GM23338 (cell line): ENCODE measurements at regions not wholly inside any gene's neighbourhood (a gene's known extent, or its start where the extent isn't known, plus 50 kb on each side); places are given as distances from the start of the nearest gene placed in this dataset.

Experiments used
- ATAC-seq: fragments of 200-7000 bp; cut with Tn5 transposase; 3 replicates; pipeline ENCODE4 v1.9.1; 2020
- DNase-seq: peaks from one replicate; pipeline ENCODE4 v3.0.0-alpha.2; 2015; ENCODE audit warnings: low spot score
- H2AFZ ChIP-seq: fragments of 200-600 bp; sonication (generic); 2 replicates; pipeline ENCODE4 v1.8.0; 2016; ENCODE audit warnings: antibody characterized with exemption, mild to moderate bottlenecking, moderate library complexity
- H3F3A ChIP-seq: fragments of 200-600 bp; sonication (generic); replicated peaks from 2 replicates; pipeline ENCODE4 v1.8.0; 2017; ENCODE audit warnings: antibody characterized with exemption, mixed run types, low read depth
- H3K27ac ChIP-seq: fragments of 200-600 bp; sonication (generic); 2 replicates; pipeline ENCODE4 v1.6.1; 2016; ENCODE audit warnings: low read depth
- H3K27me3 ChIP-seq: fragments of 200-600 bp; sonication (generic); 2 replicates; pipeline ENCODE4 v1.8.0; 2016; ENCODE audit warnings: mild to moderate bottlenecking, mixed run types, moderate library complexity; ENCODE audit not compliant: insufficient read depth
- H3K36me3 ChIP-seq: fragments of 200-600 bp; sonication (generic); 2 replicates; pipeline ENCODE4 v1.8.0; 2016; ENCODE audit warnings: mild to moderate bottlenecking; ENCODE audit not compliant: insufficient read depth
- H3K4me1 ChIP-seq: fragments of 200-600 bp; sonication (generic); 2 replicates; pipeline ENCODE4 v1.8.0; 2016; ENCODE audit warnings: mild to moderate bottlenecking, moderate library complexity; ENCODE audit not compliant: insufficient read depth
- H3K4me2 ChIP-seq: fragments of 200-600 bp; sonication (generic); 2 replicates; pipeline ENCODE4 v1.7.1; 2017; ENCODE audit warnings: mixed run types
- H3K4me3 ChIP-seq: fragments of 200-600 bp; sonication (generic); 2 replicates; pipeline ENCODE4 v1.6.1; 2016; ENCODE audit warnings: mixed run types
- H3K79me2 ChIP-seq: fragments of 200-600 bp; sonication (generic); replicated peaks from 2 replicates; pipeline ENCODE4 v1.8.0; 2017; ENCODE audit warnings: mild to moderate bottlenecking; ENCODE audit not compliant: insufficient read depth
- H3K9me2 ChIP-seq: fragments of 200-600 bp; sonication (generic); 2 replicates; pipeline ENCODE4 v1.8.0; 2017; ENCODE audit not compliant: insufficient read depth
- H4K20me1 ChIP-seq: fragments of 200-600 bp; sonication (generic); replicated peaks from 2 replicates; pipeline ENCODE4 v1.8.0; 2017; ENCODE audit warnings: mild to moderate bottlenecking; ENCODE audit not compliant: insufficient read depth
- H3K27ac Mint-ChIP-seq: 2 replicates; pipeline ENCODE4 v1.8.0; 2020; ENCODE audit warnings: inconsistent platforms, mild to moderate bottlenecking, moderate library complexity, mixed read lengths
- H3K27me3 Mint-ChIP-seq: 3 replicates; pipeline ENCODE4 v1.8.0; 2022; ENCODE audit warnings: low read depth, mild to moderate bottlenecking, moderate library complexity, mixed read lengths, inconsistent platforms; ENCODE audit not compliant: insufficient read depth, poor library complexity
- H3K36me3 Mint-ChIP-seq: 3 replicates; pipeline ENCODE4 v1.8.0; 2021; ENCODE audit warnings: low read depth, mild to moderate bottlenecking, inconsistent platforms, moderate library complexity, mixed read lengths
- H3K4me1 Mint-ChIP-seq: 3 replicates; pipeline ENCODE4 v1.8.0; 2020; ENCODE audit warnings: mild to moderate bottlenecking, inconsistent platforms, mixed read lengths
- H3K4me3 Mint-ChIP-seq: 3 replicates; pipeline ENCODE4 v1.8.0; 2021; ENCODE audit warnings: moderate library complexity, mild to moderate bottlenecking, inconsistent platforms, mixed read lengths
- H3K9me3 Mint-ChIP-seq: 3 replicates; pipeline ENCODE4 v1.8.0; 2020; ENCODE audit warnings: moderate library complexity, mild to moderate bottlenecking, inconsistent platforms, mixed read lengths
- CREB1 ChIP-seq: fragments of 250-450 bp; sonication (Bioruptor Pico); IDR thresholded peaks from 2 replicates; pipeline ENCODE4 v1.5.0; 2020; ENCODE audit warnings: low read depth, mild to moderate bottlenecking, moderate library complexity
- CTCF ChIP-seq, 2 experiments: fragments of 200-600 bp in 1 of 2; sonication (generic) in 1 of 2; conservative IDR thresholded peaks; 2 replicates each; pipeline versions ENCODE4 v1.5.1 to v1.6.1; 2016 to 2017; ENCODE audit warnings: antibody characterized with exemption in 2 of 2, low read depth in 2 of 2, mild to moderate bottlenecking in 2 of 2, moderate library complexity in 1 of 2
- EZH2 ChIP-seq: fragments of 200-600 bp; sonication (generic); IDR thresholded peaks from one replicate; pipeline ENCODE4 v1.8.0; 2017; ENCODE audit warnings: antibody characterized with exemption, mild to moderate bottlenecking, low read depth; ENCODE audit not compliant: unreplicated experiment
- EZH2phosphoT487 ChIP-seq: fragments of 200-600 bp; sonication (generic); IDR thresholded peaks from one replicate; pipeline ENCODE4 v1.8.1; 2018; ENCODE audit warnings: antibody characterized with exemption; ENCODE audit not compliant: unreplicated experiment
- JUNB ChIP-seq: IDR thresholded peaks from one replicate; pipeline ENCODE4 v1.6.1; 2016; ENCODE audit warnings: antibody characterized with exemption; ENCODE audit not compliant: unreplicated experiment
- NANOG ChIP-seq: IDR thresholded peaks from 2 replicates; pipeline ENCODE4 v1.6.1; 2016; ENCODE audit warnings: antibody characterized with exemption, borderline replicate concordance
- POLR2AphosphoS5 ChIP-seq: IDR thresholded peaks from 2 replicates; pipeline ENCODE4 v1.6.1; 2016; ENCODE audit warnings: antibody characterized with exemption, low read depth
- STAT1 ChIP-seq: IDR thresholded peaks from one replicate; pipeline ENCODE4 v1.6.1; 2016; ENCODE audit warnings: antibody characterized with exemption; ENCODE audit not compliant: unreplicated experiment
- ZNF114 ChIP-seq: fragments of 250-450 bp; sonication (Bioruptor Pico); IDR thresholded peaks from 2 replicates; pipeline ENCODE4 v1.5.0; 2020; ENCODE audit warnings: mild to moderate bottlenecking, moderate library complexity
- ZNF331 ChIP-seq: fragments of 250-450 bp; sonication (Bioruptor Pico); IDR thresholded peaks from 2 replicates; pipeline ENCODE4 v1.5.0; 2020; ENCODE audit warnings: low read depth, mild to moderate bottlenecking, moderate library complexity
- TF ChIP-seq, protein P1 (sequence below): IDR thresholded peaks from one replicate; pipeline ENCODE4 v1.6.1; 2018; ENCODE audit warnings: antibody characterized with exemption; ENCODE audit not compliant: unreplicated experiment

DNA sequence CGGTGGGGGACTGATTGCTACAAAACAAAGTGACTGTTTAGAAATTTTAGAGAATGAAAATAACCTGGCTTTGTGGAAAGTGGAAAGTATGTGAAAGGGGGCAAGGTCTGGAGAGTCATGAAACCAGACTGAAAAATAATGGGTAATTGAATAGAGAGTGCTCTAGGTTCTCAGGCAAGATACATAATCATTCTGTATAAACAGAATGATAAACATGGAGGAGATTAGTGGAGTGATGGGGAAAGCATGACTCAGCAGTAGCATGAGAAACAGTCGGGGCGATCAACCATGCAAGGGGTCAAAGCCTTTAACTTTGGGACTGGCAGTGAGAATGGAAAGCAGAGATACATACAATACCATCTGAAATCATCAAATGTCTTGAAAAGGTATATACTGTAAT, 332.5 kb downstream of the CCER1 start (continued):
- TF ChIP-seq, protein P1, sequence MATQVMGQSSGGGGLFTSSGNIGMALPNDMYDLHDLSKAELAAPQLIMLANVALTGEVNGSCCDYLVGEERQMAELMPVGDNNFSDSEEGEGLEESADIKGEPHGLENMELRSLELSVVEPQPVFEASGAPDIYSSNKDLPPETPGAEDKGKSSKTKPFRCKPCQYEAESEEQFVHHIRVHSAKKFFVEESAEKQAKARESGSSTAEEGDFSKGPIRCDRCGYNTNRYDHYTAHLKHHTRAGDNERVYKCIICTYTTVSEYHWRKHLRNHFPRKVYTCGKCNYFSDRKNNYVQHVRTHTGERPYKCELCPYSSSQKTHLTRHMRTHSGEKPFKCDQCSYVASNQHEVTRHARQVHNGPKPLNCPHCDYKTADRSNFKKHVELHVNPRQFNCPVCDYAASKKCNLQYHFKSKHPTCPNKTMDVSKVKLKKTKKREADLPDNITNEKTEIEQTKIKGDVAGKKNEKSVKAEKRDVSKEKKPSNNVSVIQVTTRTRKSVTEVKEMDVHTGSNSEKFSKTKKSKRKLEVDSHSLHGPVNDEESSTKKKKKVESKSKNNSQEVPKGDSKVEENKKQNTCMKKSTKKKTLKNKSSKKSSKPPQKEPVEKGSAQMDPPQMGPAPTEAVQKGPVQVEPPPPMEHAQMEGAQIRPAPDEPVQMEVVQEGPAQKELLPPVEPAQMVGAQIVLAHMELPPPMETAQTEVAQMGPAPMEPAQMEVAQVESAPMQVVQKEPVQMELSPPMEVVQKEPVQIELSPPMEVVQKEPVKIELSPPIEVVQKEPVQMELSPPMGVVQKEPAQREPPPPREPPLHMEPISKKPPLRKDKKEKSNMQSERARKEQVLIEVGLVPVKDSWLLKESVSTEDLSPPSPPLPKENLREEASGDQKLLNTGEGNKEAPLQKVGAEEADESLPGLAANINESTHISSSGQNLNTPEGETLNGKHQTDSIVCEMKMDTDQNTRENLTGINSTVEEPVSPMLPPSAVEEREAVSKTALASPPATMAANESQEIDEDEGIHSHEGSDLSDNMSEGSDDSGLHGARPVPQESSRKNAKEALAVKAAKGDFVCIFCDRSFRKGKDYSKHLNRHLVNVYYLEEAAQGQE: no peak
- TF ChIP-seq POLR2AphosphoS5: no peak
- TF ChIP-seq ZNF331: no peak
- TF ChIP-seq ZNF114 (CRISPR knock-in tag): no peak
- TF ChIP-seq STAT1: no peak
- no peak for TF ChIP-seq JUNB
- TF ChIP-seq CTCF (conservative IDR thresholded peaks at IDR 0.05; ENCODE audit: low read depth in 2 of 2): no peak
- no peak for TF ChIP-seq EZH2phosphoT487
- TF ChIP-seq NANOG: no peak
- TF ChIP-seq CREB1 (CRISPR knock-in tag): no peak

DNA sequence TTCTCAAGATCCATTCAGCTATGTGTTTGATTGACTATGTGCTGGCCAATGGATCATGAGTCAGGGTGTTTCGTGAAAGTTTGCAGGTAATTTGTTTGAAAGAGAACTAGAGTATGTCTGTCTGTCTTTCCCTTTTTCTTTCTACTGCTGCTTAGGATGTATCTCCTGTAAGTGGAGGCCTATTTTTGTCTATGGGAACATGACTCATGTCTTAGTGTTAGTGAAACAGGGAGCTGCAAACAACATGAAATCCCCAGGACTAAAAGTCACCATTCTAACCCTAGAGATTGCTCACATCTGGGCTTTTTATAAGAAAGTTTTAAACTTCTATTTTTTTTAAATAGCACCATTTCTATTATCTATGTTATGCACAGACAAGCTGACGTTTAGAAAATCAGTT, 333.0 kb downstream of the CCER1 start:
- Mint-ChIP-seq H3K36me3 (no peaks in the 10 kb centered on the region), H3K27me3 (no peaks in the 10 kb centered on the region), H3K9me3 (no peaks in the 10 kb centered on the region), H3K4me1 (peaks cover 4% of the 10 kb centered on the region; the same call in 2 of the 3 replicates), H3K27ac (peak overlapping the region; percentile 57; the same call in 1 of the 2 replicates), H3K4me3 (no peak overlapping the region)
- no peaks in the 10 kb centered on the region for H3K79me2 ChIP-seq
- H2AFZ ChIP-seq: no peak overlapping the region
- TF ChIP-seq POLR2AphosphoS5 (no peak), EZH2 (no peak), ZNF331 (no peak), NANOG (no peak), CREB1 (CRISPR knock-in tag) (no peak)
- no peaks in the 10 kb centered on the region for H3K27me3 ChIP-seq
- ATAC-seq (no peak), DNase-seq (no peak)
- no peak overlapping the region for H3K4me2 ChIP-seq
- H3K27ac ChIP-seq: no peak overlapping the region
- no peak overlapping the region for H3K4me3 ChIP-seq
- H3K4me1 ChIP-seq: no peaks in the 10 kb centered on the region
- no peaks in the 10 kb centered on the region for H3K36me3 ChIP-seq
- H4K20me1 ChIP-seq: no peaks in the 10 kb centered on the region
- H3F3A ChIP-seq: no peaks in the 10 kb centered on the region
- H3K9me2 ChIP-seq: no peaks in the 10 kb centered on the region; the same call in 1 of the 2 replicates
